ENCODE measurements at regions not wholly inside any gene's neighbourhood (a gene's known extent, or its start where the extent isn't known, plus 50 kb on each side); places are given as distances from the start of the nearest gene placed in this dataset.
"Not testable (repeated sequence)": the region's sequence is repeated elsewhere in the genome, so short reads cannot be mapped to it uniquely, and the experiment has no call there.

DNA sequence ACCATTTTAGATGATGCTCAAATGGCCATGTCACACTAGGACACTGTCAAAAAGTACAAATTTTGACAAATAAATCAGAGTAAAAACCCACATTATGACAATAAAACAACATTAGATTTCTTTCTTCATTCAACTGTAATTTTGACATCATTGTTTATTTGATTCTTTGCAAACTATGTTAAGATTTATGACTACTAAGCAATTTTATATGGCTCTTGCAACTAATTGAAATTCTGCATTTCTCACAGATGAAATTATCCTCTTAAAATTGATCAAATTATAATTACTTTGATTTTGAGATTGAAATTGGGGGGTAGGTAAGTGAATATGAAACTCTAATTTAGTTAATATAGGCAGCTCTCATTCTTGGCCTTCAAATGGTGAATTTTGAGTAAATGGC is 59.8 kb downstream of the ATOH1 start:
- DNase-seq (ENCODE audit: low read depth in 4 of 4, low spot score in 3 of 4) = no peak

DNA sequence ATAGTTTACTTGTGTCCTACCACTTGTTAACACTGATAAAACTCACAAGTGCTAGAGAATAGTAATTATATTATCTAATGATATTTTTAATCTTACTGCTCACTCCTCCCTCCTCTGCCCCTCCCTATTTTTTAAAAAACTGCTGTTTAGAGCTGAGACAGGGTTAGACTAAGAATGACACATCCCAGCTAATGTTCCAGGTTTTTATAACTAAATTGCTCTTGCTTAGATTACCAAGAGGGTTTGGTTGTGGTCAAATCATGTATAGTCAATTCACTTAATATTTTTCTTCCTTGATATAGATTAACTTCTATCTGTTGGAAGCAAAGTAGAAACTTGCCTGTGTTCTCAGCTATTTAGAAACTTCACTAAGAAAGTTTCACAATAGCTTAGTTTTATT is 60.2 kb downstream of the ATOH1 start:
- DNase-seq (ENCODE audit: low read depth in 4 of 4, low spot score in 3 of 4) = no peak

DNA sequence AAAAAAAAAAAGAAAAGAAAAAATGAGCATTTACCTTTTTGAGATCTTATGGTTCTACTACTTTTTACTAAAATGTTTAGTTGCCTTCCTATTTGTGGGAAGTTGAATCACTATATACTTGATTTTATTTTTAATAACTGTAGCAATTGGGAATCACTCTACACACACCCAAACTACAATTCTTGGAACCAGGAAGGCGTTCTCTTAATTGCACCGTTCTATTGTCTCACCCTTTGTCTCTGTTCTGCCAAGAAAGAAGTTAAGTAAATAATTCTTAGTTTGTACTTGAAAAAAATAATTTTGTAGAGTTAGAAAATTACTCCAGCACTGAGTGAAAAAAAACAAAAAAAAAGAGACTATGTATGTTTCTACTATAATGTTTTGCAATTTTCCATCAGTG is 62.7 kb downstream of the ATOH1 start:
- no peak for DNase-seq (ENCODE audit: low read depth in 4 of 4, low spot score in 3 of 4)

DNA sequence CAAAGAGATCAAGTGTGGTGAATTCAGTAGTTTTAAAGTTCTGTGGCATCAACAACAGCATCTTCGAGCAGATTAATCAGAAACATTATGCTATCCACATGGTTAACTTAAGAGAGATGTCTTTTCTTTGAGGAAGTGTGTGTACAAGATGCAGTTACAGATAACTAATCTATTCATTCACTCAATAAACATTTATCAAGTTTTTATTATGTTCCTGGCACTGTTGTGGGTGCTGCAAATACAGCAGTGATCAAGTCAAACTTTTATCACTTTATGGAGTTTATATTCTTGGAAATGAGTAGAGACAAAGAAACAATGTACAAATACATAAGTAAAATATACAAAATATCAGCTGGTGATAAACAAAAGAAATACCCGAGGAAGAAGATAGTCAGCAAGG is 66.4 kb downstream of the ATOH1 start:
- DNase-seq (ENCODE audit: low read depth in 4 of 4, low spot score in 3 of 4) = no peak

DNA sequence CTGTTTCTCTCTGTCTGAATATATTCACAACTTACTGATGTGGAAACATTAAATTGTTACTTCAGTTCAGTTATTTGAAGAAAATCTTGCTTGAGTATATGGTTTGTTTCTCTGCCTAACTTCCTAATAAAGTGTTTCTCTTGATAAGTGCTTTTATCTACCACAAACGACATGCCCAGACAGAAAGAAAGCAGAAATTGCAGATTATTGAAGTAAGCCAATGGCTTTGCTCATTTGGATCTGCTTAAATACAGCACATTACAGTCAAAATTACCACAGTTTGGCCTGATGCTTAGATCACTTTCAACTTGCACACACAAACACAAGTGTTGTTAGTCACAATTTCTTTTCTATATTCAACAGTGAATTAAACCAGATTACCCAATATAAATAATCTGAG is 68.0 kb downstream of the ATOH1 start:
- DNase-seq (ENCODE audit: low read depth in 4 of 4, low spot score in 3 of 4) = no peak

DNA sequence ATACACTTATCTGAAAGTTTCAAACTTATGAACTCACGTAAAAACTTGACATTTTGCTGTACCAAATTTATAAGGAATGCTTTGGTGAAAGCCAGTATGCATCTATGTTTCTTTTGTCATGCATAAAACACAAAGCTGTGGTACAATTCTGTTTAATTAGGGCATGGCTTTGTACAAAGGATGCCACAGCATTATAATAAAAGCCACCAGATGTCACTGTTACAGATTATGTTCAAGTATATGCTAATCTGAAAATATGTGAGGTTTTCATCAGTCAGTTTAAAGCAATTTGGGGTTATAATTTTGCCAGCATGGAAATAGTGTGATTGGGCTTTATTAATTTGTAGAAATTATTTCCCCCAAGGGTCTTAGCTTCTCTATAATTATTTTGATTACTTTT is 69.0 kb downstream of the ATOH1 start:
- no peak for DNase-seq (ENCODE audit: low read depth in 4 of 4, low spot score in 3 of 4)

DNA sequence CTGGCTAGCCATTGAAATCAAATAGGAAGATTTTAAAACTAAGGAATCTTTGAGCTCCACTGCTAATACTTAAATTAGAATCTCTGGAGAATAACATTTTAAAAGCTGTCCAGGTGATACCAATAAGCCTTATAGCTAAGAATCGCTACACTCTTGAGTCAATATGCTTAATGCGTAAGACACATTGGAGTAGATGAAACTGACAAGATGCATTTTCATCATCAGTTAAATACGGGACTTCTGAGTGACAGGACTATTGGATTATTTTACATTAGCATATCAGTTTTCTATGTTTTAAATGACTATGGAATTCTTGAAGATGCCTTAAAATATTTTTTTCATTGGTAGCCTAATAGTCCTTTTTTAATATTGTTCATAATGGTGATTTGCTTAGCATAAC is 80.2 kb downstream of the ATOH1 start:
- no peak for DNase-seq (ENCODE audit: low read depth in 4 of 4, low spot score in 3 of 4)

DNA sequence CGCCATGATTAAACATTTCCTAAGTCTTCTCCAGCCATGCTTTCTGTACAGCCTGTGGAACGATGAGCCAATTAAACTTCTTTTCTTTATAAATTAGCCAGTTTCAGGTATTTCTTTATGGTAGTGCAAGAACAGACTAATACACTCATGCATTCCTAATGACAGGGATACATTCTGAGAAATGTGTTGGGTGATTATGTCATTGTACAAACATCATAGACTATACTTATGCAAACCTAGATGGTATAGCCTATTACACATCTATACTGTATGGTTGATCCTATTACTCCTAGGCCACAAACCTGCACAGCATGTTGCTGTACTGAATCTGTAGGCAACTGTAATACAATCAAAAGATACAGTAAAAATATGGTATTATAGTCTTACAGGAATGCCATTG is 83.1 kb downstream of the ATOH1 start:
- DNase-seq (ENCODE audit: low read depth in 4 of 4, low spot score in 3 of 4) = no peak

DNA sequence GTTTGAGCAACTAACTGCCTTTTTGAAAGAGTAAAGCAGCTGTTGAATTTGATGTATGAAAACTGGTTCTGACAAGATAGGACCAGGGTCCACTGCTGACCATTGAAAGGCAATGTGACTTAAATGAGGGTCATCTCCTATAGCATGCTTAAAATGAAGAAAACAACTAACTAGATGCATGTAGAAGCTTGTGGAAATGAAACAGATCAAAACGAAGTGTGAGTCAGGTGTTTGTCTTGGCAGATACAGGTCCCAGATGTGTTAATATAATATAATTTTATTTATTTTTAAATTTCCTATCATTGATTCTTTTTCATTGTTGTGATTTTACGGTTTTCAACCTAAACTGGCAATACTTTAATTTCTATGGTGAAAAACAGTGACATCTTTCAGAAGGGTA is 83.6 kb downstream of the ATOH1 start:
- DNase-seq (ENCODE audit: low read depth in 4 of 4, low spot score in 3 of 4) = no peak

DNA sequence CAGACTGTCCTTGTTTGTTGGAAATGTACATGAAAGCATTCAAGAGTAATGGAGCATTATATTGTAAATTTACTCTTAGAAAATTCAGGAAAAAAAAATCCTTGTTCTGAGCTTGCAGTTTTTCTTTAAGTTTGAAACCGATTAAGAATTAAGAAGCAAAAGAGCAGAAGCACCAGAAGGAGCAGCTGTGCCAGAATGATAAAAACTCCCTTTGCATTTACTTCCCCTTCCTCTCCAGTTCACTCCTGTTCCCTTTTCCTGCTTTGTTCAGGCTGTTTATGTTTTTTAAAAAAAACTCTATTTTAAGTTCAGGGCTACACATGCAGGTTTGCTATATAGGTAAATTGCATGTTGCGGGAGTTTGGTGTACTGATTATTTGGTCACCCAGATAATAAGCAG is 90.3 kb downstream of the ATOH1 start:
- no peak for DNase-seq (ENCODE audit: low read depth in 4 of 4, low spot score in 3 of 4)

DNA sequence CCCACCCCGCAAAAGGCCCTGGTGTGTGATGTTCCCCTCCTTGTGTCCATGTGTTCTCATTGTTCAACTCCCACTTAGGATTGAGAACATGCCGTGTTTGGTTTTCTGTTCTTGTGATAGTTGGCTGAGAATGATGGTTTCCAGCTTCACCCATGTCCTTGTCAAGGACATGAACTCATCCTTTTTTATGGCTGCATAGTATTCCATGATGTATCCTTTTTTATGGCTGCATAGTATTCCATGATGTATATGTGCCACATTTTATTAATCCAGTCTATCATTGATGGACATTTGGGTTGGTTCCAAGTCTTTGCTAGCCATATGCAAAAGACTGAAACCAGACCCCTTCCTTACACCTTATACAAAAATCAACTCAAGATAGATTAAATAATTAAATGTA is 95.0 kb downstream of the ATOH1 start:
- not testable (repeated sequence) for DNase-seq (ENCODE audit: low read depth in 4 of 4, low spot score in 3 of 4)

DNA sequence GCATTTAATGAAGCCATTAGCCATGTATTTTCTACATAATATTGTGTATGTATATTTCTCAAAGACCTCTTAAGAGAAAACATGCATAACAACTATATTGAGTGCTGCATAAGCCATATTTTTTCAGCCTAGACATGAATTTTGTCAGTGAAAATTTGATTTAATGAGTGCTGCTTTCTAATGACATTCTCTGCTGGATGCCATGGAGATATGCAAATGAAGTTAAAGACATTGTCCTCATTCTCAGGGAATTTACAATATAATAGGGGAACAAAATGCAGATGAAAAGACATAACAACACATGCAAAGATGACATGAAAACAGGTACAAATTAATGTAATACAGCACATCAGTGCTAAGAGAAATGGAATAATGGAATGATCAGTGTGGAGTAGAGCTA is 118.7 kb downstream of the ATOH1 start:
- no peak for DNase-seq (ENCODE audit: low read depth in 4 of 4, low spot score in 3 of 4)

DNA sequence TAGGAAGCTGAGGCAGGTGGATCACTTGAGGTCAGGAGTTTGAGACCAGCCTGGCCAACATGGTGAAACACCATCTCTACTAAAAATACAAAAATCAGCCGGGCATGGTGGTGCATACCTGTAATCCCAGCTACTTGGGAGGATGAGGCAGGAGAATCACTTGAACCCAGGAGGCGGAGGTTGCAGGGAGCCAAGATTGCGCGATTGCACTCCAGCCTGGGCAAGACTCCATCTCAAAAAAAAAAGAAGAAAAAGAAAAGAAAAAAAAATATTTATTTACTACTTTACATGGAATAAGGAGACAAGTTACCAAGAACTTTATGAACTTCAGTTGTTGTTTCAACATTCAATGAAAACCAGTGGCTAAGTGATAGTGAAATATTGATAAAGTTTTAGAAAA is 121.7 kb downstream of the ATOH1 start:
- DNase-seq (ENCODE audit: low read depth in 4 of 4, low spot score in 3 of 4) = not testable (repeated sequence)

DNA sequence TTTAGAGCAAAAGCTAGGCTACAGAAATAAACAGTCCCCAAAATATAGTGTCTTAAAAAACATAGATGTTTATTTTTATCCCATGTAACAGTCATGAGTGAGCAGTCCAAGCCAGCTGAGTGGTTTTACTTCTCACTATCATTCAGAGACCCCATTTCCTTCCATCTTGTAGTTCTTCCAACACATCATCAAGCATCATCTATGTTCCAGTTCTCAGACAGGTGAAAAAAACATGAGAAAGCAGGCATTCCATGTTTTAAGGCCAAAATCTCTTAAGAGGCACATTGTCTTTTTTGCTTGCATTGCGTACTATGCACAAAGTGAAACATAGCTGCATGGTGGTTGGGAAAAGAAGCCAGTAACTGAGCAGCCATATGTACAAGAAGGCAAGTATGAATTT is 128.6 kb downstream of the ATOH1 start:
- DNase-seq (ENCODE audit: low read depth in 4 of 4, low spot score in 3 of 4) = no peak

DNA sequence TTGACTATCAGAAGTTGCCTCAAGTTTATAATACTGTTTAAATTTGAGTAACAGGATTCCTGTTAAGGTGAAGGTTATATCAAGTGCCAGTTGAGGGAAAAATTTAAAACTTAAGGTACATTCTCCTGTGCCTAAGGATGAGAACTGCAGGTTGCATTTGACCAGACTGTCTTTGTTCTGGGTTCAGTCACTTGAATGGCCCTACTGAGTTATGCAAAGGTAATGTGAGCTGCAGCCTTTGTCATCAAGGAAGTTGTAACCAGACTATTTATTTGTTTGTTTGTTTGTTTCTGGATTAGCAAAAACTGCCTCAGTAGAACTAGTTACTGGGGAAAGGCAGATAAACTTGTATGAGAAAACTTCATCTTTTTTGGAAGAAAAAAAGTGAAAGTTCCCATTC is 131.9 kb downstream of the ATOH1 start:
- no peak for DNase-seq (ENCODE audit: low read depth in 4 of 4, low spot score in 3 of 4)

DNA sequence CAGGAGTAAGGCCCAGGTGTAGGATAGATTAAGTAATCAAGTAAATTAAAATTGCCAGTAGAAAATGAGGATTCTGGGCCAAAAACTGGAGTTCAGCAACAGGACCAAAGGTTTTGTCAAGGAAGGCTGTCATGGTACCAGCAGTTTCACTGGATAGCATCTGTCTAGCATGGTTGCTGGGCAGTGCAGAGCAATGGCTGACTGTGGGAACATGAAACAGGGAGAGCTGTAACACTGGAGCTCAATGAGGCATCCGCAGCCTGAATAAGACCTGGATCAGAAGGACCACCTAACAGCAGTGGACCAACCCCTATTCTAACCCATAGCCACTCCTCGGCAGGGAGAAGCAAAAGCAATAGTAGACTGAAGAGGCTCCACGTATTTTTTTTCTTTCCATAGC is 132.4 kb downstream of the ATOH1 start:
- no peak for DNase-seq (ENCODE audit: low read depth in 4 of 4, low spot score in 3 of 4)

DNA sequence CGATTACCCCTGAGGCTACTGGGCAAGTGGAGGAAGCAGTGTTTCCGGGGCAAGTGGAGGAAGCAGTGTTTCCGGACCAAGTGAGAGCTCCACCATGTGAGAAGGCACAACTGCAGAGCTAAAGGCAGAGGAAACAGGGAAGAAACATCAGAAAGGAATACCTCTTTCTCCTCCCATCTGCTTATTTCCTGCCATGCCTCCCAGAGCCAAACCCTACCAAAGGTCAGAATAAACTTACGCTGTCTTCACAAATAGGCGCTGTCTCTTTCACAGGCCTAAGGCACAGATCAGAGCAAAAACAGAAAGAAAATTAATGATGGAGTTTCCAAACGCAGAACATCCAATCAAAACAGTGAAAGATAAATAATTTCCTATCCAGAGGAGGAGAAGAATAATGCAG is 153.0 kb downstream of the ATOH1 start:
- no peak for DNase-seq (ENCODE audit: low read depth in 4 of 4, low spot score in 3 of 4)

DNA sequence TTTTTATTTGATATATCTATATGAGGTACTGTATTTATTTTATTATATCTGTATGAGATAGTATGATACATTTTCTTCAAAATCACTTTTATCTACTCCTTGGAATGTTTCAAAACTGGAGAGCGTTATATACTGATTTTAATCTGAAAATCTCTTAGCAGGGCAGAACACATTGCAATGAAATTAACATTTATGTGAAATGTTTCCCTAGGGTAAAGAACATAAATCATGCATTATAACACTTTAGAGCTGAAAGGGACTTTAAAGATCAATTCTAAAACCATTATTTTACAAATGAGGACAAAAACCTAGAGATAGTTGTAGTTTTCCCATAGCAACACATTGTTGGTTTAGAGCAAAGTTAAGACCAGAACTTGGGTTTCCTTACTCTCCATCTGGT is 153.7 kb downstream of the ATOH1 start:
- no peak for DNase-seq (ENCODE audit: low read depth in 4 of 4, low spot score in 3 of 4)

DNA sequence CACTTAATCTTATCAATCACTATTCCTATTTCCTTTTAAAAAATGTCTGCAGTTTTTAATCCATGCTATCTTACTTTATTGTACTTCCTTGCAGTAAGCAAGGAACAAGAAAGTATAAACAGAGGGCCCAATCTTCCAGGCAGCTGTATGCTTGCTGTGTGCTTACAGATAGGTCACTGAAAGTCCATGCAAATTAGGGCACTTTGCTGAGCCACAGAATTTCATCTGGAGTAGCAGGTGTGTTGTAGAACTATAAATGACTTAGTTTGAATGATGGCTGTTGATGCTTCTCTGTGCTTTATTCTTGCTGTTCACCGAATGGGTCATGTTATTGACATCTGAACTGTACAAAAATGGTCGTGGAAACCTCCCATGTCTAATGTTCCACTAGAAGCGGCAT is 154.6 kb downstream of the ATOH1 start:
- no peak for DNase-seq (ENCODE audit: low read depth in 4 of 4, low spot score in 3 of 4)

DNA sequence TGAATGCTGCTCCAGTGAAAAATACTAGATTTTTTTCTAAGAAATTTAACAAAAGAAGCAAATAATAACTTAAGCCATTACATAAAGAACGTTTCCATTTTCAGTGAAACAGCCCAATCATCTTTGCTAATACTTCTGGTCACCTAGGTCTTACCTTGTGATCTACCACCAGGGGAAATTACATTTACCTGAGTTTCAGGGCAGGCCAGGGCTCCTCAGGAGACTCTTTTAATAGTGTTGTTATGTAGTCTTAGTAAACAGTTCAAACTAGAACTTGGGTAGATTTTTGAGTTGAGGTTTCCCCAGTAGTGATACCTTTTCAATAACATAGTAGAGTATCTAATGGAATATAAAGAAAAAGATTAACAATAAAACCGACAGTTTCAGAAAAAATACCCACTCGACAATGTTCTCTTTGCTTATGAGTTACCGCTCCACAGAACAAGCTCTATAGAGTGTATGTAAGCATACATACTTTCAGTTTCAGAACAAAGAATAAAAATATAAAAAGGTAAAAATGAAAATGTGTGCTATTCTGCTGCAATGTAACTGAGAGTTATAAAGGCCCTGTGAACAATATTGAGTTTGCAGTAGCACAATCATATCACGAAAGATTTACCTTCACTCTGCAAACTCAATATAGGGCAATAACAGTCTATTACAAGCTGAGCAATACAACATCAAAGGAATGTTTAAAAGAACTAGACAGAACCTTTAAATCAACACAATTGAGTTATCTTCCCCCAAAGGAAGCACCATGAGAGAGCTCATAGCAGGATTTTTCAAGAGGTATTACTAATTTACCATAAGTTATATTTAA is 165.8 kb downstream of the ATOH1 start:
- DNase-seq (ENCODE audit: low read depth in 4 of 4, low spot score in 3 of 4) = no peak

DNA sequence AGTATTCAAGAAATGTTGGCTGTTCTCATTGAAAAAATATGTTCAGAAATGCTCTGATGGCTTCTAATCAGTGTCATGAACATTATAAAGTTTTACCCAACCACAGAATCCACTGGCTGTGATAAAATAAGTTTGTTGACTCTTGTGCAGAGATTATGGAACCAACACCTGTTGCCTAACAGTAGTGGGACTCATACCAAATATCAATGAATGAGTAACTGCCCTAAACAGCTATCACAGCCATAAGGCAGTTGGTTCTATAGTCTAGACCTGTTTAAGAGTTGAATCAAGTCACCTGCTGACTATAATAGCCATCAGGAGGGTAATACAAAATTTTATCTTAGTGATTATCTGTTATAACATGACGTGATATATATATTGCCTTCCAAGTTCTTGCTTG is 168.3 kb downstream of the ATOH1 start:
- DNase-seq (ENCODE audit: low read depth in 4 of 4, low spot score in 3 of 4) = no peak

DNA sequence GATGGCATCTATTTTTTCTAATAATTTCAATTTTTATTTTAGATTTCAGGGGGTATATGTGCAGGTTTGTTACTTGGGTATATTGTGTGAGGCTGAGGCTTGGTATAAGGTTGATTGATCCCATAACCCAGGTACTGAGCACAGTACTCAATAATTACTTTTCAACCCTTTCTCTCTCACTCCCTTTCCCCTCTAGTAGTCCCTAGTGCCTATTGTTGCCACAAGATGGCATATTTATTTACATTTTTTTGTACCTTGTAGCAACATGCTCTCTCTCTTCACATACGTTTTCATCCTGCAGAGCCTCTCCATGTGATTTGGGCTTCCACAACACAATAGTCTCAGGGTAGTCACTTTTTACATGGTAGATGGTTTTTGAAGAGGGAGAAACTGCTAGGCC is 172.0 kb downstream of the ATOH1 start:
- no peak for DNase-seq (ENCODE audit: low read depth in 4 of 4, low spot score in 3 of 4)

DNA sequence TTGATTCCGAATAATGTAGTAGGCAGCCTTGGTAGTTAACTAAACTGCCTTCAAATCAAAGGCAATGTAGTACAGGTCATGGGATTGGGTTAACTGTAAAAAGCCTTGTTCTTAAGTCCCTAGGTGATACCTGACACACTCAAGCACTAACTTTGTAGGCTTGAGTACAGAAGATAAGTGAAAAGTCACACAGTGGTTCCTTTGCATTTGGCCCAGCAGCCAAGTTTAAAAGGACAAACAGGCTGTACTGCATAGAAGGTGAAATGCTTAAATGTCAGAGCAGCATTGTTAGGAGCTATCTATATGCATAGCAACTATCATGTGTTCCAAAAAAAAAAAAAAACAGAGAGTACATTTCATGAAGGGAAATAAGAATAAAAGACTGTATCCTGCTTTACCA is 178.4 kb downstream of the ATOH1 start:
- no peak for DNase-seq (ENCODE audit: low read depth in 4 of 4, low spot score in 3 of 4)
